Activated CD4-positive, alpha-beta memory T cell treated with anti-CD3 and anti-CD28 coated beads, Interleukin-2, amount 10 ng/mL, durations not matched to agents 7 days and 5 days (primary cell): ENCODE measurements at regions not wholly inside any gene's neighbourhood (a gene's known extent, or its start where the extent isn't known, plus 50 kb on each side); places are given as distances from the start of the nearest gene placed in this dataset.
"Not testable (repeated sequence)": the region's sequence is repeated elsewhere in the genome, so short reads cannot be mapped to it uniquely, and the experiment has no call there.

ENCODE experiments used
- CTCF ChIA-PET: fragments of 350-600 bp; sonication (Branson Sonifier 250); formaldehyde crosslinking; loops from one replicate; lab custom pipeline; 2021; ENCODE audit warnings: antibody characterized with exemption, inconsistent platforms; lab: Charles Lee
- POLR2A ChIA-PET: fragments of 350-600 bp; sonication (Branson Sonifier 250); formaldehyde crosslinking; loops from one replicate; lab custom pipeline; 2021; ENCODE audit warnings: antibody characterized with exemption; lab: Charles Lee
- DNase-seq: peaks from one replicate; pipeline ENCODE4 v3.0.0-alpha.2; 2020
- H3K27ac Mint-ChIP-seq: one replicate; pipeline ENCODE4 v1.8.0; 2021; ENCODE audit warnings: mild to moderate bottlenecking, mixed read lengths
- H3K27me3 Mint-ChIP-seq: one replicate; pipeline ENCODE4 v1.8.0; 2021; ENCODE audit warnings: mixed read lengths
- H3K36me3 Mint-ChIP-seq: one replicate; pipeline ENCODE4 v1.8.0; 2021; ENCODE audit warnings: low read depth, mixed read lengths
- H3K4me1 Mint-ChIP-seq: one replicate; pipeline ENCODE4 v1.8.0; 2021; ENCODE audit warnings: mixed read lengths
- H3K4me3 Mint-ChIP-seq: one replicate; pipeline ENCODE4 v1.8.0; 2021; ENCODE audit warnings: mild to moderate bottlenecking, mixed read lengths
- H3K9me3 Mint-ChIP-seq: one replicate; pipeline ENCODE4 v1.8.0; 2021; ENCODE audit warnings: mixed read lengths

DNA sequence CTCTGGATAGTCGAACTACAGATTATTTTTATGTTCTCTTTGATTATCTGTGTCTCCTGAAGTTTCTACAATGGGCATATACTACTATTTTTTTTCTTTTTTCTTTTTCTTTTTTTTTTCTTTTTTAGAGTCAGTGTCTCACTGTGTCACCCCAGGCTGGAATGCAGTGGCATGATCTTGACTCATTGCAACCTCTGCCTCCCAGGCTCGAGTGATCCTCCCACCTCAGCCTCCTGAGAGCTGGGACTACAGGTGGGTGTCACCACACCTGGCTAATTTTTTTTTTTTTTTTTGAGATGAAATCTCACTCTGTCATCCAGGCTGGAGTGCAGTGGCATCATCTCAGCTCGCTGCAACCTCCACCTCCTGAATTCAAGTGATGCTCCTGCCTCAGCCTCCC, 250.7 kb upstream of the KAZN start:
- H3K9me3 Mint-ChIP-seq, result no peaks in the 10 kb centered on the region
- no peaks in the 10 kb centered on the region for H3K36me3 Mint-ChIP-seq
- ChIA-PET POLR2A (no interaction called here), CTCF (no interaction called here)
- DNase-seq, result no peak
- H3K4me1 Mint-ChIP-seq, result no peaks in the 10 kb centered on the region
- no peaks in the 10 kb centered on the region for H3K27me3 Mint-ChIP-seq
- no peak overlapping the region for H3K4me3 Mint-ChIP-seq
- H3K27ac Mint-ChIP-seq, result no peak overlapping the region

DNA sequence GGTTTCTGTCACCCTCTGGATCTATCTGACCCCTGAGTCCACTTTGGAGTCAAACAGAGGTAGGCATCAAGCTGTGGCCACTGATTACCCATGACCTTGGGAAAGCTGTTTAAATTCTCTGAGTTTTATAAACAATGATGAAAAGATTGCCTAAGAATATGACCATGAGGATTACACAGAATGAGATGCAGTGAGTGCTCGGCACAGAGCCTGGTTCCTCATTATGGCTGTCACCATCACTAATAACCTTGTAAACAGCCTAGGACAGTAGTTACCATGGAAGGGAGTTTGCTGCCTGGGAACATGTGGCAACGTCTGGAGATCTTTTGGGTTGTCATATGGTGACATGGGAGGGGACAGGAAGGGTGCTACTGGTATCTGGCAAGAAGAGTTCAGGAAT, 248.3 kb upstream of the KAZN start:
- Mint-ChIP-seq H3K4me1 (no peaks in the 10 kb centered on the region), H3K4me3 (no peak overlapping the region), H3K27me3 (no peaks in the 10 kb centered on the region), H3K36me3 (no peaks in the 10 kb centered on the region), H3K27ac (no peak overlapping the region), H3K9me3 (no peaks in the 10 kb centered on the region)
- CTCF ChIA-PET, result no interaction called here
- POLR2A ChIA-PET, result no interaction called here
- DNase-seq, result no peak

DNA sequence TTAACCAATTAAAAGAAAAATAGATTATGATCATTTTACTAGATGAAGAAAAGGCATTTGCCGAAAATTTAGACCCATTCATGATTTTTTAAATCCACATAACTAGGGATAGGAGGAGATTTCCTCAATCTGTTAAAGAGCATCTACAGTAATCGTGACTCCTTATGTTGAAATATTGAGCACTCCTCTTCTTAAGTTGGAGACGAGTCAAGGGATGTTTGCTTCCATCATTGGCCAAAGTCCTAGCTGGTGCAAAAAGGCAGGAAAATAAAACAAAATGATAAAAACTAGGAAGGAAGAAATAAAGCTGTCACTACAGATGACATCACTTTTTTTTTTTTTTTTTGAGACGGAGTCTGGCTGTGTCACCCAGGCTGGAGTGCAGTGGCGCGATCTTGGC, 245.6 kb upstream of the KAZN start:
- H3K36me3 Mint-ChIP-seq, result no peaks in the 10 kb centered on the region
- no peak overlapping the region for H3K27ac Mint-ChIP-seq
- POLR2A ChIA-PET, result no interaction called here
- DNase-seq, result no peak
- no peaks in the 10 kb centered on the region for H3K9me3 Mint-ChIP-seq
- H3K27me3 Mint-ChIP-seq, result no peaks in the 10 kb centered on the region
- CTCF ChIA-PET, result no interaction called here
- H3K4me1 Mint-ChIP-seq, result no peaks in the 10 kb centered on the region
- no peak overlapping the region for H3K4me3 Mint-ChIP-seq

DNA sequence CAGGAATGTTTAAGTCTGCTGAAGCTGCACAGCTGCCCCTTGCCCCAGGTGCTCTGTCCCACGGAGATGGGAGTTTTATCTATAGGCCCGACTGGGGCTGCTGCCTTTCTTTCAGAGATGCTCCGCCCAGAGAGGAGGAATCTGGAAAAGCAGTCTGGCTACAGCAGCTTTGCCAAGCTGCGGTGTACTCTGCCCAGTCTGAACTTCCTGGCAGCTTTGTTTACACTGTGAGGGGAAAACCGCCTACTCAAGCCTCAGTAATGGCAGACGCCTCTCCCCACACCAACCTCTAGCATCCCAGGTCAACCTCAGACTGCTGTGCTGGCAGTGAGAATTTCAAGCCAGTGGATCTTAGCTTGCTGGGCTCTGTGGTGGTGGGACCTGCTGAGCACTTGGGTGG, 237.5 kb upstream of the KAZN start:
- CTCF ChIA-PET, result interaction anchor here (0.6 kb wide), 1 partner anchor 123 kb away, joined by 5 read pairs; no protein-coding TSS in a partner anchor
- DNase-seq, H3K27ac Mint-ChIP-seq, H3K36me3 Mint-ChIP-seq, H3K4me3 Mint-ChIP-seq, H3K9me3 Mint-ChIP-seq, H3K27me3 Mint-ChIP-seq, POLR2A ChIA-PET, H3K4me1 Mint-ChIP-seq: not testable (repeated sequence)

DNA sequence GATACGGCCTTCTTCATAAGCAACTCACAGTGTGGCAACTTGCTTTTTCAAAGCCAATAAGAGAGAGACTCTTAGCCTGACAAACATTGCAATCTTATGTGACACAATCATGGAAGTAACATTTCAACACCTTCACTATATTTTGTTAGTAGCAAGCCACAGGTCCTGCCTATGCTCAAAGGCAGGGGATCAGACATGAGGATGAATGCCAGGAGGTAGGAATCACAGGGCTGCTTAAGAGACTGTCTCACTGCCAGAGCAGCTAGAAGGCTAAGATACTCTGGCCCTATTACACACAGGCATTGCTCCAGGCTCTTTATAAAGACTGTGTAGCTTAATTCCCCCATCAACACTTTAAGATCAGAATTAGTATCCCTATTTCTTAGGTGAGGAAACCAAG, 236.2 kb upstream of the KAZN start:
- no peaks in the 10 kb centered on the region for H3K36me3 Mint-ChIP-seq
- DNase-seq, result no peak
- ChIA-PET CTCF (no interaction called here), POLR2A (no interaction called here)
- no peak overlapping the region for H3K27ac Mint-ChIP-seq
- H3K4me1 Mint-ChIP-seq, result no peaks in the 10 kb centered on the region
- H3K4me3 Mint-ChIP-seq, result no peak overlapping the region
- no peaks in the 10 kb centered on the region for H3K27me3 Mint-ChIP-seq
- no peaks in the 10 kb centered on the region for H3K9me3 Mint-ChIP-seq

DNA sequence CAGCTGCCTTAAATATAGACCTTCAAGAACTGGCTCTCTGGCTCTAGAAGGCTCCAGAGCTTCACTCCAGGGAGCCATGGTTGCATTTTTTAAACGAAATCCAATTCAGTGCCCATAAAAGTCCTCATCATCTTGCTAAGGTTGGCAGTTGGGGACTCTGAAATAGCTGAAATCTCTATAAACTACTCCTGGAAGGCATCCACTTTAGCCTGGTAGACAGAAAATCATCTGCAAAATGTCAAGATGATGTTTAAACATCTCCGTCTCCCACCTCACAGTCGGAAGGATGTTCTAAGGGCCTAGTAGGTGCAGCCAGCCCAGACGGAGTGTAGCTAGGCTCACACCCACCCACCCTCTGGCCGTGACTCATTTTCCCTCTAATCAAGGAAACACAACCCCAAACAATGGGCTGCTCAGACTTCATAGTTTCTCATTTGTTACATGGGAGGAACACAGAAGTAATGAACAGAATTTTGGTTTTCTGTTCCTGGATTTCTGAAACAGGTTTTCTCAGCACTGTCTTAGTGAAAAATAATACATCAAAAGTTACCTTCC, 235.4 kb upstream of the KAZN start:
- no peak overlapping the region for H3K4me3 Mint-ChIP-seq
- H3K27me3 Mint-ChIP-seq, result no peaks in the 10 kb centered on the region
- DNase-seq, result no peak
- CTCF ChIA-PET, result no interaction called here
- POLR2A ChIA-PET, result no interaction called here
- no peak overlapping the region for H3K27ac Mint-ChIP-seq
- no peaks in the 10 kb centered on the region for H3K9me3 Mint-ChIP-seq
- no peaks in the 10 kb centered on the region for H3K36me3 Mint-ChIP-seq
- H3K4me1 Mint-ChIP-seq, result no peaks in the 10 kb centered on the region

DNA sequence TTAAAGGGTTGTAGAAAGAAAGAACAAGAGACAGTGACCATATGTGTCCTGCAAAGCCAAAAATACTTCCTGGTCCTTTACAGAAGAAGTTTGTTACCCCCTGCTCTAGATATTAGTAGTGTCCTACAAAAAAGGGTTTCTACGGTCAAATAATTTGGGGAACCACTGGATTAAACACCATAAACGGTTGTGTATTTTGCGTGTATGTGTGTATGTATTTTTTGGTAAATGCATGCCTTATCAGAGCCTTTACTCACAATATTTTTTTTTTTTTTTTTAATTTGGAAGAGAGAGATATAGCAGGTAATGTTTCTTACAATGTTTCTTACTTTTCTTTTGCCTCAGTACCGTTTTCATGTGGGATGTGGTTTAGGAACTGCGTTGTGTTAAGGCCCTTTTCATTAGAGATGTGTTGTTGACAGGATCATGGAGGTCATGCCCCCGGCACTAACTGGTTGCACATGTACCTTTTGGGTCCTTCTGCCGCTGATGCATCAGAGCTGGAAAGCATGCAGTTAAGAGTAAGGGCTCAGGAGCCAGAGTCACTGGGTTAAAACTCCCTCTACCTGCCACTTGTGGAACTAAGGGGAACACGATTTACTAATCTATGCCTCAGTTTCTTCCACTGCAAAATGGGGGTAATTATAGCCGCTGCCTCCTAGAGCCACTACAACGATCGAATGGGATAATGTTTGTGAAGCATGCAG, 234.6 kb upstream of the KAZN start:
- DNase-seq, result no peak
- Mint-ChIP-seq H3K4me3 (no peak overlapping the region), H3K27me3 (no peaks in the 10 kb centered on the region), H3K27ac (no peak overlapping the region), H3K9me3 (no peaks in the 10 kb centered on the region), H3K36me3 (no peaks in the 10 kb centered on the region), H3K4me1 (no peaks in the 10 kb centered on the region)
- POLR2A ChIA-PET, result no interaction called here
- CTCF ChIA-PET, result no interaction called here

DNA sequence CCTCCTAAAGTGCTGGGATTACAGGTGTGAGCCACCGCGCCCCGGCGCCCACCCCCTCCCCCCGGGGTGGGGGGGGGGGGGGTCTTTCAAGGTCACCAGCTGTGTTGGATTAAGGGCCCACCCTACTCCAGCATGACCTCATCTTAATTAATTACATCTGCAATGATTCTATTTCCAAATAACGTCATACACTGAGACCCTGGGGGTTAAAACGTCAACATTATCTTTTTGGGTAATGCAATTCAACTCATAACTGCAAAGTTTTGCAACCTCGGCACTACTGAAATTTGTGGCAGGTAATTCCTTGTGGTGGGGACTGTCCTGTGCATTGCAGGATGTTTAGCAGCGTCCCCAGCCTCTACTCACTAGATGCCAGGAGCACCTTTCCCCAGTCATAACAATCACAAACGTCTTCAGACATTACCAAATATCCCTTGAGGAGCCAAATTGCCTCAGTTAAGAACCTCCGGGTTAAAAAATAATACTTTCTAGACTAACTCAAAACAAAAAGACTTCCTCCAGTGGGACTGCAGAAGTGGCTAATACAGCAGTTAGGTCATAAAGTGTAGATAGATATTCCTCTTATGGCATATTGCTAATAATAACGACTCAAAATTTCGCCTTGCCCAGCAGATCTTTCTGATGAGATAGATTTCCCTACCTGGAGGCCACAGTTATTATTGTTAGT, 233.0 kb upstream of the KAZN start:
- POLR2A ChIA-PET, result no interaction called here
- Mint-ChIP-seq H3K27me3 (no peaks in the 10 kb centered on the region), H3K4me1 (no peaks in the 10 kb centered on the region), H3K4me3 (no peak overlapping the region), H3K27ac (no peak overlapping the region), H3K36me3 (no peaks in the 10 kb centered on the region), H3K9me3 (no peaks in the 10 kb centered on the region)
- CTCF ChIA-PET, result no interaction called here
- DNase-seq, result no peak

DNA sequence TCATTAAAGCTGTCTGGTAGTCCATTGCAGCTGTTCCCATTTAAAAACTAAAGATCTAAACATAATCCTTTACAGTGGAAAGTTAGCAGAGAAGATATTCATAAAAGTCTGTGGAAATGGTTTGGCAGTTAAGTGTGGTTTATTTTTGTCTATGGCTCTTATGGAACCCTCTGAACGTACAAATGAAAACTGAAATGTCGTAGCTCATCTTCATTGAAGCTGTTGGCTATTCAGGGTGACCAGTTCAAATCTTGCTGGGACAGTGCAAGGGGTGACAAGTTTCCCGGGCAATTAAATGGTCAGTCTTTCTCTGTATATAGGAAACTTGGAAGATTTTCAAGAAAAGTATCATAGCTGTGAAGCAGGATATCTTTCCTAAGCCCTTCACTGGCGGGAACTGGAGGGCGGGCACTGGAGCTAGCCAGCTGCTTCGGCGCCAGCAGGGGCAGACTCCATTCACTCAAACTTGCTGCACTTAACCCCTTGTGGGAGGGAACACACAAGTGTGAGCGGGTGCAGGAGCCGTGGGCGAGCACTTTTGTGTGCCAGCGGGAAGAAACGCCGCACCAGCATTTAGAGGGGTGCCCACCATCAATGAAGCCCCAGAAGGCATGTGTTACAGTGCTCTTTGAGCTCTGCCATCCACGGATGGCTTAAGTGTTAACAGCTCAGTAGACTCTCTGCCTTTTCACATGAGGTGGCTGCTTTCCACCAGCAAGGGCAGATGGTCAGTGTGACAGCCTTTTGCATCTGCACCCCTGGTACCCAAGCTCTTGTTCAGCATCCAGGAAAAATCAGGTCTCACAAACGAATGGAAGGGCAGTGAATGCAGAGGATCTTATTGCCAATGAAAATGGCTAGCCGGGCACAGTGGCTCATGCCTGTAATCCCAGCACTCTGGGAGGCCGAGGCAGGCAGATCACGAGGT, 232.1 kb upstream of the KAZN start:
- Mint-ChIP-seq H3K4me1 (no peaks in the 10 kb centered on the region), H3K4me3 (no peak overlapping the region), H3K27ac (no peak overlapping the region), H3K9me3 (no peaks in the 10 kb centered on the region), H3K27me3 (no peaks in the 10 kb centered on the region), H3K36me3 (no peaks in the 10 kb centered on the region)
- DNase-seq, result no peak
- ChIA-PET POLR2A (no interaction called here), CTCF (no interaction called here)

DNA sequence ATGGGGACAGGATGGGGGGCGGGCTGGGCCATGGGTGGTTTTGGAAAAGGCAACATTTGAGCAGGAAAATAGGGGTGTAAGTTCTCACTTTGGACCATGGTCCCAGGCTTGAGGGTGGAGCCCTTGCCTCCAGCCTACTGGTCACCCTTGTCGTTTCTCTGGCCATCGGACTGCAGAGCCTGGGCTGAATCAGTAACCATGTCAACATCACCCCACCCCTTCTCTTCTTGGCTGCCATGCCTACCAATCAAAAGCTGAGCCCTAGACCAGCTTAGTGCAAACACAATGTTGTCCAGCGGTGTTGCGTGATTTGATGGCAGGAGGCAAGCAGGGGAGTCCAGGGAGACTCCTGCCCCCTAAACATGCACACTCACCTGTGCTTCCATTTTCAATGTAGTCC, 231.0 kb upstream of the KAZN start:
- CTCF ChIA-PET, result no interaction called here

DNA sequence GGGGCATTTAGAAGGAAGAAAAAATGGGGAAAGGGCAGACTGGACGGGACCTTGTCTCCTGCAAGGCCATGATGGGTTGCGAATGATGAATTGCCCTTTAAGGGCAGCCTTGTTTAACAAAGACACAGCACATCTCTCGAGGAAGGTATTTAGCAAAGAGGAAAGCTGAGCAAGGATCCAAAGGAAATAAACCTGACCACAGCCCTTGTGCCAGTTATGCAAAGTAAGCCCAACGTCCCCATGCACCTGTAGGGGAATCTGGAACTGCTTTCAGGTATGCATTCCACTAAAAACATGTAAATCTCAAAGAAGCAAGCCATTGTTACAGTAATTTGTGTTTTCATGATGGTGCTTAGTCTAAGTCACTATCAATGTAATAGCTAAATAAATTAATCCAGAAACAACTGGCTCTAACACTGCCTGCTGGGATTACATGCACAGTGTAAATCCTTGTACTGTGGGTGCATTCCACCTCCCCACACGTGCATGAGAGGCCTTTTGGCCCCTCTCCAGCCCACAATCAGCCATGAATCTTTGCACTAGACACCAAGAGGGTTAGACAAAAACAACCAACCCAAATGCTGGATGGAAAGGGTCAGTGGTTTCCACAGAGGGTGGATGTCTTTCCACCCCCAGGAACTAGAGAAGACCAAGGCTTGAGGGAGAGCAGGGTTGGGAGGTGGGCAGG, 228.8 kb upstream of the KAZN start:
- Mint-ChIP-seq H3K36me3 (no peaks in the 10 kb centered on the region), H3K4me3 (no peak overlapping the region), H3K9me3 (no peaks in the 10 kb centered on the region), H3K4me1 (no peaks in the 10 kb centered on the region), H3K27ac (no peak overlapping the region), H3K27me3 (no peaks in the 10 kb centered on the region)
- DNase-seq, result no peak
- ChIA-PET POLR2A (no interaction called here), CTCF (no interaction called here)

More for the DNA sequence above, 231.0 kb upstream of the KAZN start:
- Mint-ChIP-seq H3K4me1 (no peaks in the 10 kb centered on the region), H3K36me3 (no peaks in the 10 kb centered on the region), H3K9me3 (no peaks in the 10 kb centered on the region), H3K4me3 (no peak overlapping the region), H3K27me3 (no peaks in the 10 kb centered on the region), H3K27ac (no peak overlapping the region)
- POLR2A ChIA-PET, result no interaction called here
- DNase-seq, result no peak

DNA sequence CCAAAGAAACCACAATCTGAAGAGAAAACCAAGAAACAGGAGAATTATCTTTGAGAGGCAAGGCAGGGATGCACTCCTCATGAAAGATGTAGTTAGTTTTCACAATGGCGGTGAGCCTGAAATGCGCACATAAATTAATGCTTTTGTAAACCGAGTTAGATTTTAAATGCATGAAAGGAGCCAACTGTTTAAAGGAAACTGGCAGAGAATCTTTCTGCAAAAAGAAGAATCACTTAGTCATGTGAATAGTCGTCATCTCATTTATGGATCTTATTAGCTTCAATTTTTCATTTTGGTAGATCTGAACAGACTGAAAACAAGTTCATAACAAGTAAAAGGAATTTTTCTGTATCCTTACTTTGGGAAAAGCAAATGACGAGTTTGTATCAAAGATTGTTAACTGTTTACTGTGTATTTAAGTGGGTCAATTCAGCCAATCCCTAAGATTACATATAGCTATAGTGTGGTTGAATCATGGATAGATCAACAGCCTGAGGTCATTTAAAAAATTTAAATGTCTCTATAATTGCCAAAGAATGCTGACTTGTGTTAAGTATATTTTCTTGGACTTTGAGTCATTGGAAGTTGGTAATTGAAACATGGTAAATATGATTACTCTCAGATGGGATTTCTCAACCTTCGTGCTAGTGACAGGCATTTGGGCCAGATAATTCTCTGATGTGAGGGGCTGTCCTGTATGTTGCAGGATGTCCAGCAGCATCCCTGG, 226.6 kb upstream of the KAZN start:
- Mint-ChIP-seq H3K9me3 (no peaks in the 10 kb centered on the region), H3K4me1 (no peaks in the 10 kb centered on the region), H3K36me3 (no peaks in the 10 kb centered on the region), H3K27ac (no peak overlapping the region), H3K4me3 (no peak overlapping the region), H3K27me3 (no peaks in the 10 kb centered on the region)
- CTCF ChIA-PET, result no interaction called here
- POLR2A ChIA-PET, result no interaction called here
- no peak for DNase-seq
